Vagina (tissue), 2 donors: ENCODE measurements at regions not wholly inside any gene's neighbourhood (a gene's known extent, or its start where the extent isn't known, plus 50 kb on each side); places are given as distances from the start of the nearest gene placed in this dataset.

Experiments used
- CTCF ChIP-seq, 3 experiments: fragments of 450-650 bp in 2 of 3; fragments of 200-600 bp in 1 of 3; sonication (generic) in 1 of 3; IDR thresholded peaks; one replicate each; pipeline ENCODE4 v1.5.1; 2017 to 2019; ENCODE audit warnings: antibody characterized with exemption in 3 of 3, mild to moderate bottlenecking in 2 of 3, moderate library complexity in 2 of 3
- POLR2A ChIP-seq, 2 donors: fragments of 450-650 bp; IDR thresholded peaks; one replicate each; pipeline ENCODE4 v1.6.1; 2017; ENCODE audit warnings: antibody characterized with exemption in 2 of 2, mild to moderate bottlenecking in 2 of 2, moderate library complexity in 2 of 2

DNA sequence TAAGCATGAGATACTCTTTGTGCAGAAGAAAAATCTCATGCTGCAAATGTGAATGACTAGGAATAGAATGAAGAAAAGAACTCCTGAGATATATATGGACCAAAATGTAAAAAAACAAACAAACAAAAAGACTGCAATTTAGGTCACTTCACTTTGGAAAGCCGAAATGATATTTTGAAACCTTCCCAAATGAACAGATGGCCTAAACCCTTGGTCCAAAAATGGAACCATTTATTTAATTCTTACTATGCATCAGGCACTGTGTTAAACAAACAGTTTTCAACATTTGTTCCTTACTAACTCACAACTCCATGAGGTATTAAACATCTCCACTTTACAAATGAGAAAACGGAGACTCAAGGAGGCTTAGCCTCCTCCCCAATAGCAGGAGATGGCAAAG is 107.5 kb downstream of the VIP start:
- TF ChIP-seq CTCF (IDR thresholded peaks at IDR 0.05), result no peak
- no peak for TF ChIP-seq POLR2A (IDR thresholded peaks at IDR 0.05)
